Hepatocyte (in vitro differentiated cells): ENCODE measurements at regions not wholly inside any gene's neighbourhood (a gene's known extent, or its start where the extent isn't known, plus 50 kb on each side); places are given as distances from the start of the nearest gene placed in this dataset.

Experiments used
- DNase-seq: peaks from one replicate; pipeline ENCODE4 v3.0.0-alpha.2; 2016; ENCODE audit warnings: low spot score
- H2AFZ ChIP-seq: fragments of 200-600 bp; sonication (generic); 2 replicates; pipeline ENCODE4 v1.6.0; 2016; ENCODE audit warnings: antibody characterized with exemption, mild to moderate bottlenecking
- H3K27ac ChIP-seq: fragments of 200-600 bp; sonication (generic); 2 replicates; pipeline ENCODE4 v1.5.1; 2016; ENCODE audit warnings: mild to moderate bottlenecking
- H3K27me3 ChIP-seq: fragments of 200-600 bp; sonication (generic); 2 replicates; pipeline ENCODE4 v1.6.1; 2016
- H3K36me3 ChIP-seq: fragments of 200-600 bp; sonication (generic); replicated peaks from 2 replicates; pipeline ENCODE4 v1.5.1; 2016; ENCODE audit warnings: low read depth; ENCODE audit not compliant: insufficient read depth
- H3K4me1 ChIP-seq: fragments of 200-600 bp; sonication (generic); 2 replicates; pipeline ENCODE4 v1.5.1; 2016; ENCODE audit warnings: mild to moderate bottlenecking, moderate library complexity; ENCODE audit not compliant: insufficient read depth
- H3K4me2 ChIP-seq: fragments of 200-600 bp; sonication (generic); 2 replicates; pipeline ENCODE4 v1.6.0; 2016
- H3K4me3 ChIP-seq: fragments of 200-600 bp; sonication (generic); 2 replicates; pipeline ENCODE4 v1.5.1; 2016; ENCODE audit warnings: mild to moderate bottlenecking
- H3K79me2 ChIP-seq: fragments of 200-600 bp; sonication (generic); 2 replicates; pipeline ENCODE4 v1.6.0; 2017; ENCODE audit warnings: mild to moderate bottlenecking
- H3K9me2 ChIP-seq: fragments of 200-600 bp; sonication (generic); replicated peaks from 2 replicates; pipeline ENCODE4 v1.6.0; 2017; ENCODE audit warnings: mild to moderate bottlenecking; ENCODE audit not compliant: insufficient read depth
- H3K9me3 ChIP-seq: fragments of 200-600 bp; sonication (generic); 2 replicates; pipeline ENCODE4 v1.5.1; 2016; ENCODE audit warnings: low read depth, mild to moderate bottlenecking
- H4K20me1 ChIP-seq: fragments of 200-600 bp; sonication (generic); 2 replicates; pipeline ENCODE4 v1.6.0; 2016; ENCODE audit warnings: mild to moderate bottlenecking; ENCODE audit not compliant: insufficient read depth, poor library complexity, severe bottlenecking
- CTCF ChIP-seq: fragments of 200-600 bp; sonication (generic); IDR thresholded peaks from 2 replicates; pipeline ENCODE4 v1.5.1; 2016; ENCODE audit warnings: antibody characterized with exemption, mild to moderate bottlenecking; ENCODE audit not compliant: poor library complexity
- EZH2 ChIP-seq: fragments of 200-600 bp; sonication (generic); IDR thresholded peaks from 2 replicates; pipeline ENCODE4 v1.6.1; 2016; ENCODE audit warnings: antibody characterized with exemption, mild to moderate bottlenecking, borderline replicate concordance
- EZH2phosphoT487 ChIP-seq: fragments of 200-600 bp; sonication (generic); IDR thresholded peaks from one replicate; pipeline ENCODE4 v1.6.1; 2018; ENCODE audit warnings: antibody characterized with exemption, mild to moderate bottlenecking, low read depth, moderate library complexity; ENCODE audit not compliant: unreplicated experiment, severe bottlenecking
- WGBS: methylation state at CpG from one replicate; pipeline ENCODE4 v1.1.6; 2016; ENCODE audit warnings: low lambda C conversion rate; ENCODE audit errors: missing lambda C conversion rate; 5-methylcytosine and 5-hydroxymethylcytosine counted together

GRCh38 chr12:34275129-34275528, 252.8 kb downstream of the ALG10 start:
- H3K4me1 ChIP-seq = no peaks in the 10 kb centered on the region
- TF ChIP-seq CTCF (no peak), EZH2 (no peak), EZH2phosphoT487 (no peak)

GRCh38 chr12:34286483-34286882, 264.2 kb downstream of the ALG10 start:
- Histone ChIP-seq H3K4me2 (no peak overlapping the region), H3K79me2 (no peaks in the 10 kb centered on the region), H3K4me3 (no peak overlapping the region), H3K9me3 (peaks cover 10% of the 10 kb centered on the region), H3K27ac (no peak overlapping the region), H2AFZ (no peak overlapping the region), H3K27me3 (no peaks in the 10 kb centered on the region), H3K9me2 (no peaks in the 10 kb centered on the region), H4K20me1 (no peaks in the 10 kb centered on the region), H3K4me1 (no peaks in the 10 kb centered on the region), H3K36me3 (no peaks in the 10 kb centered on the region)
- no peak for TF ChIP-seq EZH2phosphoT487
- TF ChIP-seq EZH2 = no peak
- no peak for TF ChIP-seq CTCF
- DNase-seq = no peak
- 58% methylated on average over 5 of the region's 5 CpGs for WGBS

More at GRCh38 chr12:34275129-34275528, 252.8 kb downstream of the ALG10 start:
- Histone ChIP-seq H3K9me2 (no peaks in the 10 kb centered on the region), H3K9me3 (no peaks in the 10 kb centered on the region), H3K36me3 (no peaks in the 10 kb centered on the region), H3K4me2 (no peak overlapping the region), H3K79me2 (no peaks in the 10 kb centered on the region), H4K20me1 (no peaks in the 10 kb centered on the region), H3K4me3 (no peak overlapping the region), H2AFZ (no peak overlapping the region), H3K27ac (no peak overlapping the region), H3K27me3 (no peaks in the 10 kb centered on the region)
- DNase-seq = no peak
- WGBS = 91% methylated on average over 9 of the region's 9 CpGs

GRCh38 chr12:34286934-34287333, 264.6 kb downstream of the ALG10 start:
- no peak for DNase-seq
- H2AFZ ChIP-seq = no peak overlapping the region
- H3K27ac ChIP-seq = no peak overlapping the region
- H3K36me3 ChIP-seq = no peaks in the 10 kb centered on the region
- no peaks in the 10 kb centered on the region for H3K4me1 ChIP-seq
- no peaks in the 10 kb centered on the region for H4K20me1 ChIP-seq
- TF ChIP-seq EZH2phosphoT487 (no peak), CTCF (no peak), EZH2 (no peak)
- H3K4me2 ChIP-seq = no peak overlapping the region
- H3K4me3 ChIP-seq = no peak overlapping the region
- no peaks in the 10 kb centered on the region for H3K79me2 ChIP-seq
- whole genome bisulfite sequencing = 88% methylated on average over 6 of the region's 6 CpGs
- H3K9me3 ChIP-seq = peaks cover 9% of the 10 kb centered on the region
- H3K27me3 ChIP-seq = no peaks in the 10 kb centered on the region
- H3K9me2 ChIP-seq = no peaks in the 10 kb centered on the region

- peak; percentile 0 for DNase-seq
- Histone ChIP-seq H3K36me3 (no peaks in the 10 kb centered on the region), H3K4me1 (no peaks in the 10 kb centered on the region), H3K9me2 (no peaks in the 10 kb centered on the region), H2AFZ (no peak overlapping the region), H4K20me1 (no peaks in the 10 kb centered on the region), H3K79me2 (no peaks in the 10 kb centered on the region), H3K27me3 (no peaks in the 10 kb centered on the region), H3K4me3 (no peak overlapping the region), H3K4me2 (no peak overlapping the region), H3K9me3 (peaks cover 6% of the 10 kb centered on the region), H3K27ac (no peak overlapping the region)
- no peak for TF ChIP-seq CTCF
- TF ChIP-seq EZH2phosphoT487 = no peak
- no peak for TF ChIP-seq EZH2
- WGBS = 77% methylated on average over 9 of the region's 9 CpGs
Observed at GRCh38 chr12:34287437-34287836, 265.1 kb downstream of the ALG10 start.
